ENCODE measurements at regions not wholly inside any gene's neighbourhood (a gene's known extent, or its start where the extent isn't known, plus 50 kb on each side); places are given as distances from the start of the nearest gene placed in this dataset.
"Not testable (repeated sequence)": the region's sequence is repeated elsewhere in the genome, so short reads cannot be mapped to it uniquely, and the experiment has no call there.

DNA sequence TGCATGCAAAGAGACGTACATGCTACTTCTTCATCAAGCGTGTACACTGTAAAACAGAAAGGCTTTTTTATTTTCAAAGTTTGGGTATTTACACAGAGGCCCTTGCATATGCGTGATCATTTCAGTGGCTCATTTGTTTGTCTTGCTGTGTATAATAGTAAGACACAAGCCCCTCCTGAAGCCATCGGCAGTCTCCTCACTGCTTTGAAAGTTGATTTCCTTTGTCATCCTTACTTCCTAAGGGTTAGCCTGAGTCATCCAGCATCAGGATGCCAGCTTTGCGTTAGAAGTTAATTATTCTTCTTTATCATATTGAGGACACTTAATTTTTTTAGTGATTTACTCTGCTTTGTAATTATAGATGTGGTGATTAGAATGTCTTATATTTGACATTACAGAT, 72.5 kb upstream of the CTBP2 start:
- DNase-seq = no peak

DNA sequence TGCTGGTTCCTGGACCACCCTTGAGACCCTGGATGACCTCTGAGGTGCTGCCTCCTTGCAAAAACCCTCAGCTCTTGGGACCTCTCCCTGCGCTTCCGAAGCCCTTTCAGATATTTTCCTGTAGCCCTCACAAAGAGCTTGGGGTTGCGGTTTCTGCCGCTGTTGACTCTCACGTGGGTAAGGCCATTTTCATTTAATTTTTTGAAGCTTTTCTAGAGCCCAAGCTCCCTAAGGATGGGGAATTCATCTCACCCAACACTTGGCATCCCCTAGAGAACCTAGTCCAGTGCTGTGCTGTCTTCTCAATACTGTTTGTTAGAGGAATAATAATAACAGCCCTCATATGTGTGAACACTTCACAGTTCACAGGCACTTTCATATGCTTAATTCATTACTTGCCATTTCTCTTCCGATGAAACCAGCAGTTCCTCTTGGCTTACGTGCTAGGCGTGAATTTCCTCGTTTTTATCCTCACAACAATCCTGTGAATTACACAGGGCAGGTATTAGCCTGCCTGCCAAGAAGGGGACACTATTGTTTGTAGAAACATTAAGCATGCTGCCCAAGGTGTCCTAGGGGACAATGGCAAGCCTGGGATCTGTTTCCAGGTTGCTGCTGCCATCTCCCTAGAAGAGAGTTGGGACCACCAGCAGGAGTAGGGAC, 71.6 kb upstream of the CTBP2 start:
- no peak for DNase-seq

DNA sequence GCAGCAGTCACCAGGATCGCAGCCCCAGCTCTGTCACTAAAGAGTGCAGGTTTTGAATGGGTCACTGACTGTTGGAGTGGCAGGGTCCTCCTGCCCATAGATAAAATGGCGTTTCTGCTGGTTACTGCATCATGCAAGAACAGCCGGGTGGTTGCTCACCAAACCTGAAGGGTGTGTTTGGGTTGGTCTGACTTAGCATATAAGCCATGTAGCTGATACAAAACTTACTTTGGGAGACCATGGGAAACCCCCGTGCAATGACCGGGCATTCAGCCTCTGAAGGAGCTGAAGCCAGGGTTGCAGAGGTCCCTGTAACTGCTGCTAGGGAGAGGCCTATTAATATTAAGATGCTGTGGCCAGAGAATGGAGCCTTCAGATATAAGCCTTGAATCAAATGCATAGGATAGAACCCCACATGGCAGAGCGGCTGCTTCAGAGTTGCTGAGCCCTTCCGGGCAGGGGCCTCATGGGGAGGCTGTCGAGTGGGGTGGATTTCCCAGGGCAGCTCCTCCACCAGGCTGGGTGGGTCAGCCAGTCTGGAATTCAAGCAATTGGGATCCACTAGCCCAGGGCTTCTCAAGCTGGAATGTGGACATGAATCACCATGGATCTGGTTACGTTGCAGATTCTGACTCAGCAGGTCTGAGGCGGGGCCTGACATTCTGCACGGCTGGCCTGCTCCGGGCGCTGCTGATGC, 70.9 kb upstream of the CTBP2 start:
- no peak for DNase-seq

DNA sequence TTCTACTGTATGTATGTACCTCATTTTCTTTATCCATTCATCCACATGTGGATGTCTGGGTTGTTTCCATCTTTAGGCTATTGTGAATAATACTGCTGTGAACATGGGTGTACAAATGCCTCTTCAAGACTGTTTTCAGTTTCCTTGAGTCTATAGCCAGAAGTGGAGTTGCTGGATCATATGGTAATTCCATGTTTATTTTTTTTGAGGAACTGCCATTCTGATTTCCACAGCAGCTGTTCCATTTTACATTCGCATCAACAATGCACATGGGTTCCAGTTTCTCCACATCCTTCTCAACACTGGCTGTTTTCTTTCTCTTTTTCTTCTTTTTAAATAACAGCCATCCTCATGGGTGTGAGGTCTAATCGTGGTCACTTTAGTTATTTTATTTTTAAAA, 69.9 kb upstream of the CTBP2 start:
- DNase-seq = no peak

DNA sequence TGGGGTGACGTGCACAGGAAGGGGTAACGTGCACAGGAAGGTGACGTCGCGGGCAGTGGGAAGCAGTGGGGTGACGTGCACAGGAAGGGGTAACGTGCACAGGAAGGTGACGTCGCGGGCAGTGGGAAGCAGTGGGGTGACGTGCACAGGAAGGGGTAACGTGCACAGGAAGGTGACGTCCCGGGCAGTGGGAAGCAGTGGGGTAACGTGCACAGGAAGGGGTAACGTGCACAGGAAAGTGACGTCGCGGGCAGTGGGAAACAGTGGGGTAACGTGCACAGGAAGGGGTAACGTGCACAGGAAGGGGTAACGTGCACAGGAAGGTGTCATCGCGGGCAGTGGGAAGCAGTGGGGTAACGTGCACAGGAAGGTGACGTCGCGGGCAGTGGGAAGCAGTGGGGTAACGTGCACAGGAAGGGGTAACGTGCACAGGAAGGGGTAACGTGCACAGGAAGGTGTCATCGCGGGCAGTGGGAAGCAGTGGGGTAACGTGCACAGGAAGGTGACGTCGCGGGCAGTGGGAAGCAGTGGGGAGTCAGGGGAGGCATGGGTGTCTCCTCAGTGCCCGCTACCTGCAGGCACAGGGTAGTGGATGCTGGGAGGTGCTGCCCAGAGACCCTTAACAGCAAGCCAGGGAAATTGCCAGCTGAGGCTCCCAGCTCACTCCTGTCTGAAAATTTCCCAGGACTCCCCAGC, 68.0 kb upstream of the CTBP2 start:
- DNase-seq = not testable (repeated sequence)

DNA sequence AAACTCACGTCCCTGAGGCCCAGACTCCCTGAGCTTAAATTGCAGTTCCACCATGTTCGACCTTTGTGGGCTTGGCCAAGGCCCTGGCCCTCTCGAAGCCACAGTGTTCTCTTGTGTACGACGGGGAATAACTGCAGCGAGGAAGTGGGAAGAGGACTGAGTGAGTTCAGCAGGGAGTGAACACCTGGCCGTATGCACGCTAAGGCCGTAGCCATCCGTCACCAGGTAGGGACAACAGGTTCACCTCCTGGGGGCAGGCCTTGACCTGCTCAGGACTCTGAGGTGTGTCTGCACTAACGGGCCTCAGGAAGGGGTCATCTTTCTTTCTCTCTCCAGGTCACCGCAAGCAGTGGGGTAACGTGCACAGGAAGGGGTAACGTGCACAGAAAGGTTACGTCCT, 67.2 kb upstream of the CTBP2 start:
- DNase-seq = no peak

DNA sequence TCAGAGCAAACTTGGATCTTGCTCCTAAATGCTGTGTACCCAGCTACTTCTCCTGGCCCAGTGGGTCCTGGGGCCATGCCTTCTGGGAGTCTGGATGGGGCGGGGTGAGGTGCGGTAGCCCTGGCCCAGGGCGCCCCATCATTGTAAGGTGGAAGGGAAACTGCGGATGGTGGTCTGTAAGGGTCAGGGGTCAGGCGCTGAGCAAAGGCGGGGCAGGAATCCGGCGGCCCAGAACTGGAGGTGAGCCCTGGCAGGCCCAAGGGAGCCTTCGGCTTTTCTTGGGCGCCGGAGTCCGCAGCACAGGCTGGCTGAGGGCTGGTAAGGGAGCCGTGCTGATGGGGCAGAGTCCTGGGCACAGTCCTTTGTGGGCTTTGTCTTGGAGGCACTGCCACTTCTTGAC, 66.5 kb upstream of the CTBP2 start:
- DNase-seq = no peak

DNA sequence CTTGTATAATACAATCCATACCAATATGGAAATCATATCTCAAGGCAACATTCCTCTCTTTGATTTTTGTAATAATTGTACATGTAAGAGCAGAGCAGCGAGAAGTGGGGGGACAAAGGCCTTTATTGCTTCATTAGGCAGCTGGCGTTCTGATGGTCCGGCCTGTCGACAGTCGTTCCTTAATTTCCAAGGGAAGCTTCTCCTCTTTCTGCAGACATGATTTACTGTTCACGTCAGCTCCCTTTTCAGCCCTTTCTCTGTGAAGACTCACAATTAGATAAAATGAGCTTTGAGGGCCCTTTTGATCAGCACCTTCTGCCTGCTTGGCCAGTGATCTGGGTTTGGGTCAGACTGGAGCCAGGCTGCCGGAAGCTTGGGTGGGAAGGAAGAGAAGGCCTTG, 65.6 kb upstream of the CTBP2 start:
- no peak for DNase-seq

DNA sequence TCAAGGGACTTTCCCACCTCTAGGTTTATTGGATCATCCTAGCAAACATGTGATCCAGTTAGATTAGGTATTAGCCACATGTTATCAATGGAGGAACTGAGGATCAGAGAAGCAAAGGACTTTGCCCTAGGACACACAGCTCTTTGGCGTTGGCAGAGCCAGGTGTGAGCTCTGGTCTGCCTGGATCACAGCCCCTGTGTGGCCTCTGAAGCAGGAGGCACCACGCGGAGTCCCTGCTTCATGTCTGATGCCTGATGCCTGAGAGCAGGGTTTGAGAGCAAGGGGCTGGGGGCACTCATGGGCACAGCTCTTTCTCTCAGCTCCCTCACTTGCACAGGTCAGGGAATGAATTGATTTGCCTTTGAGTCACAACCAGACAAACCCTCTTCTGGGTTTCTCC, 64.7 kb upstream of the CTBP2 start:
- DNase-seq = no peak

DNA sequence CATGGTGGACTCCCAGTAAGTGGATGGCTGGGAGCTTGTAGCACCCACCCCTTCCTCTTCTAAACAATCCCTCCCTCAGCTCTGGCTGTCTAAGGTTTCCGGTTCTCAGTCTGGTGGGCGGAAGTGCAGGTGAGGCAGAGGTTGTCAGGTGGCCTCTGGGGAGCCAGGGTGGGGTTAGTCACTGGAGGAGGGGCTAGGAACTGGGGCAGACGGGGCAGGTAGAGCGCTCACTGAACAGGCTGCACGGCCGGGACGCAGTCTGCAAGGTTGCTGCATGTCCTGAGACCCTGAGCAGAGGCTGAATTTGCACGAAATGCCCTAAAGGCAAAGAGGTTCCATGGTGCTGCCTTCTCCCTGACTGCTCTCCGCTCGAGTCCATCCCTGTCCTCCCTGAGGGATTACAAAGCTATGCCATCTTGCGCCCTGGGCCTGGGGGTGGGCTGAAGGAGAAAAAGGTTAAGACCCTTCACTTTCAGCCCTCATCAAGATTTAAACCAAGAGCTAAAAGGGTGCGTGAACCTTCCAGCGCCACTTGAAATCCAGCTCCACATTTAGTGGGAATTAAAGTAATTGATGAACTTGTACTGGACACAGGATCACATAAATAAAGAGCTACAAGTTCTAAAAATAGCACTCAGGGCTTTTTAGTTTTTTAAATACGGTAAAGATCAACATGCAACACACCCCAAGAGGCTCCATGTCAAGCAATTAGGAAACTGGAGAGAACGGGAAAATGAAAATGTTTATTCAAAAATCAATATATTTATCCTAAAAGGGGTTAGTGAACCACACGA, 62.3 kb upstream of the CTBP2 start:
- DNase-seq = no peak

DNA sequence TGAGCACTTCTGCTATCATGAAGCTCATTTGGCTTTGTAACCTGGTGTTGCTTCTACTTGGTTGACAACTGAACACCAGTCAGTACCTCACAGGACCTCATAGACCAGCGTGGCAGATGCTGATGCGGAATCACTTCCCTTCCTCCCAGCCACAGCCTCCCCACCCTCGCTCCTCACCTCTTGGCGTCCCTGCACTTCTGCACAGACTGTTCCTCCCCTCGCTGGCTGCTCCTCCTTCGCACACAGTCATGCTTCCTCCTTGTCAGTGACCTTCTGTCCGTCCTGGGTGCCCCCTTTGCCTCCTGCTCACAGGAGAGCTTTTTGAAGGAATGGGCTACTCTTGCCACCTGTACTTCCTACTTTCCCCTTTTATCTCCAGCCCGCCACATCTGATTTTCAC, 61.4 kb upstream of the CTBP2 start:
- DNase-seq = no peak

DNA sequence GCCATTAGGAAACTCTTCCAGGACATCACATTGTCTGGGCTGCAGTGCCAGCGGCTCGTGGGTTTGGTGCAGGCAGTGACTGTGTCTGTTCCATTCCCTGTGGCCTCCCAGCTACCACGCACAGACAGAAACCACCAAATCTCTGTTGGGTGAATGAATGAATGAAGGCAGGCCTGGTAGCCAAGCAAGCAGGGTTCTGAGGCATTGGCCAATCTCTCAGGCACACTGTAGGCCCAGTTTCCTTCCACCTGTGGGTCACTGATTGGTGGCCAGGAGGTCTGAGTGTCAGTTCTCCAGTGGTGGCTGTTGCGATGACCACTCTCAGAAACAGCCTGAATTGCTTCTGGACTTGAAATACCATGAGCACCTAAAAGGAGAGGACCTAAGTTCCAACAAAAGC, 59.4 kb upstream of the CTBP2 start:
- DNase-seq = no peak

DNA sequence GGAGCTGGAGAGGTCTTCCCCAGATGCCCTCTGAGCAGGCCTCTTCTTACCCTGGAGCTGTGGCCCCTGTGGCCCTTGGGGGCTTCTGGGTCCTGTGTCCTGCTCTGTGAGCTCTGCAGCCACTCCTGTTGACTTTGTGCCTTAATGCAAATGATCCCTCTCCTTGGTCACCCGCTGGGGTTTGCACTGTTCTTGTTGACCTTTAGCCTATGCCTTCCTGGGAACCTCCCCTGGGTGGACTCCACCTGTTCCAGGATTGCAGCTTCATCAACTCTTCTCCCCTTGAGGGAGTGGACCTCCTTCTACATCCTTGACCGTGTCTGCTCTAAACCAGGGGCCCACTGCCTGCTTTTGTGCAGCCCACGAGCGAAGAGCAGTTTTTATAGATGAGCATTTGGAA, 58.6 kb upstream of the CTBP2 start:
- DNase-seq = no peak

DNA sequence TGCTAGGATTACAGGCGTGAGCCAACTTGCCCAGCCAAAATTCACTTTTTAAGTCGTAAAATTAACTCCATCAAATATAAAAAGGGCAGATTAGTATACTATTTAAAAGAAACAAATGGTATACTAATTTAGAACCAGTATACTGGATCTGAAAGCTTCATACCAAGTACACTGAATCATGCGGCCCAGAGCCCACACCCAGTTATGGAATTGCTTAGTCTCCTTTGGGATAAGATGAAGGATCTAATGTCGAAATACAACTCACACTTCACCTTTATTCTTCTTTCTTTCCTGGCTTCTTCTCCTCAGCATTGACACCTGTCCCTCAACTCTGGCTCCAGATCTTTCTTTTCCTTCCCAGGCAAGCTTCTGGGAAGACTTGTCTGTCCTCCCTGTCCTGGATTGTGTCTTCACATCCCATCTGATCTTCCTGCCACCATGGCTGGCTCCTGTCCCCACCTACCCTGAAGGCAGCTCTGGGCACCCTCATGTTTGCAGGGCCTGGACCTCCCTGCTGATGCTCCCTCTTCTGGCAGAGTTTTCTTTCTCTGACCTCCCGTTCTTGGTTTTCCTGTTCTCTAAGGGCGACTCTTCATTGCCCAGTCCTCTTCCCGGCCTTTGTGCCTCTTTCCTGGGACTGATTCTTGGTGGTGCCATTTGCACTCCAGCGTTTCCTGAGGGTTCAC, 57.8 kb upstream of the CTBP2 start:
- peak; percentile 5 for DNase-seq

DNA sequence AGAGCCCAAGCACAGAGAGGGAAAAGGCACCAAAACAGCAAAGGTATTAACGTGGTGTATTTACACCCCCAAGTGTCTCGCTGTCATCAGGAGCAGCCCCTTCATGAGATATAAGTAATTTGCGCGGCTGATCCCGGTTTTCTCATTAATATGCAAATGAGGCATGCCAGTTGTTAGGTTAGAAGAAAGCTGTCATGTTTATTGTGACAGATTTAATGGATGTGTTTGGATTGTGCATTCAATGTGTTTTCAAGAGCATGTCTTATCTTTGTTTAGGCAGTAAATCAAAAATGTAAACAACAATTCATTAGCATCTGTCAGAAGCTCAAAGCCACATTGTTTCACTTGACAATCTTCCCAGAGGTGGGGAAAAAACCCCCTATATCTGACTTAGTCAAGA, 56.5 kb upstream of the CTBP2 start:
- DNase-seq = no peak

DNA sequence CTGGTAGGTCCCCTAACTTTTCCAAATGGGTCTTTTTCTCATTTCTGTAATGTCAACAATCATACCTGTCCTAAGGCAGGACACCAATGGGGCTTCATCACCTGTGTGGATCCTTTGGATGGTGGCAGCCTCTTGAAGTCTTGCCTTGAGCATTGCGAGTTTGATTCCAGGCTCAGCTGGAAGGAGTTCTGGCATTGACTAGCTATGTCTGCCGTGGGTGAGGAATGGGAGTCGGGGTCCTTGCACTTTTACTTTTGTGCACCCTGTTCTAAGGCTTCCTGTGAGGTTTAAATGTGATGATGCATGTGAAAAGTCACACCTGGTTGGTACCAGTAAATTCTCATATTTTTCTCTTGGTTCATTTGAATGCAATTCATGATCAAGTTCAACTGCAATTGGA, 55.9 kb upstream of the CTBP2 start:
- no peak for DNase-seq

DNA sequence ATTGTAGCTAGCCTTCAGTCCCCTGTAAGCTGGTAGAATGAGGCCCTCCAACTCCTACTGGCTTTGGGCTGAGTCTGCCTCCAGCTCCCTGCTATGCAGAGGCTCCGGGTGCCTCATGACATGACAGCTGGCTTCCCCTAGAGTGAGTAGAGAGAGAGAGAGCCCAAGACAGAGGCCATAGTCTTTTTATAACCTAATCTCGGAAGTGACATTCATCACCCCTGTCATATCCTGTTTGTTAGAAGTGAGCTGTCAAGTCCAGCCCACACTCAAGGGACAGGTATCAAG, 53.9 kb upstream of the CTBP2 start:
- DNase-seq = no peak

DNA sequence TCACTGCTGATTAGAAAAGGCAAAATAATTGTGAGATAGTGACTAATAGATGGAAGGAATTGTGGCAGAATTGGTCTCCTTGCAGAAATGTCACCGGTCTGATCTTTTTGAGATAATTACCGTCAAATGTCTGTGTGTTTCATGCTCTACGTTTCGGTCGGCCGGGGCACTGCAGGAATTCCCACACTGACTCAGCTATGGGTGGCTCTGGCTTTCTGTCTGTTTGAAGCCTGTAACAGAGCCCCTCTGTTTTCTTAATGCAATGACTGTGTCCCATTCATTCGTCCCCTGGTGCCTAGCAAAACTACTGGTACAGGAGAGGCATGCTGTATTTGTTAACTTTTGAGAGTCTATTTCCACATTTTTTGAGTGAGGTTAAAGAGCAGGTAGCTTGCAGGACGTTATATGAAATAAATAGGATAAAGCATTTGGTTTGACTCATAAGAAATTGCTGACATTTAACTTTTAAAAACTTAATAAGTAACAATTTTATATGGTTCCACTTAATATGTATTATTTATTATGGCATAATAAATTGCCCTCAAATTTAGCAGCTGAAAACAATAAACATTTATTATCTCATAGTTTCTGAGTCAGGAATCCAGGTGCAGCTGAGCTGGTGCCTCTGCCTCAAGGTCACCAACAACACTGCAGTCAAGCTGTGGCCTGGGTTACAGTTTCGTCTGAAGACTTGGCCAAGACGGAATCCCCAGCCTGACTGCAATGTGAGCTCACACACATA, 53.3 kb upstream of the CTBP2 start:
- no peak for DNase-seq

DNA sequence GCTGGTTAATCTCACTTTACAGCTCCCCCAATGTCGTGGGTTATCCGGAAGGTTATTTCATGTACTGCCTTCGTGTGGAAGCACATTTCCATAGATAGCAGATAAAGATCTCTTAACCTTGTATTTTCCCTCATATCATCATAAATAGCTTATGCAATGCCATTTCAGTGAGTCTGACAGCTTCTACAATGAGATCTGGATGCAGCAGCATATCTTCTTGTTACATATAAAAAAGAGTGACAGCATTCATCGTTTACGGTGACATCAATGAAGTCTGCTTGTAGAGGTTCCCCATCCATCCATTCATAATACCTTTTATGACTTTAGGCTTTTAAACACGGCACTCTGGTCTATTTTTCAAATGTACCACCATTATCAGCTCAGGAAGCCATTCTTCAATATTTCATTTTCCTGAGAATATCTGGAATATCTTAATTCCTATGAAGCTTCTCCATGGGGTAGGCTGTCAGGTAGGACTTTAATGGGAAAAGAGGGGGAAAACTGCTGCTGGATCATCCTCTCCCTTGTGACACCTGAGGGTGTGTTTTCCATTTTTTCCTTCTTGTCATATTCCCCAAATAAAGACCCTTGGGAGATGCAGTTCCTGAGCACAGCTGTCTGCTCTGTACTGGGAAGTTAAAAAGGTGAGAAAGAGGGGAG, 51.9 kb upstream of the CTBP2 start:
- no peak for DNase-seq
